HCT116 (cell line): ENCODE measurements at regions not wholly inside any gene's neighbourhood (a gene's known extent, or its start where the extent isn't known, plus 50 kb on each side); places are given as distances from the start of the nearest gene placed in this dataset.

ENCODE experiments used
- ATAC-seq: fragments of 200-7000 bp; cut with Tn5 transposase; 2 replicates; pipeline ENCODE4 v1.9.1; 2020; ENCODE audit warnings: mild to moderate bottlenecking, moderate library complexity
- BruUV-seq: library from RNA; stranded (reverse); fragments of 400-500 nt; replicated peaks from 2 replicates; lab custom pipeline; 2021; lab: Mats Ljungman, UMichigan
- CTCF ChIA-PET: fragments of 300-600 bp; sonication (Branson Sonifier 250); formaldehyde crosslinking; loops from one replicate; lab custom pipeline; 2021; ENCODE audit warnings: antibody characterized with exemption; lab: Charles Lee
- POLR2A ChIA-PET: fragments of 300-600, 350-600 bp; sonication (Branson Sonifier 250); formaldehyde crosslinking; loops from one replicate; lab custom pipeline; 2021; ENCODE audit warnings: antibody characterized with exemption; lab: Charles Lee
- RAD21 ChIA-PET, 2 experiments: fragments of 300-600 bp; sonication (Branson Sonifier 250); formaldehyde crosslinking; loops; one replicate each; lab custom pipeline; 2023; ENCODE audit warnings: low total read pairs in 2 of 2; ENCODE audit not compliant: uncharacterized antibody in 2 of 2, unreplicated experiment in 2 of 2, low non-redundant PET in 1 of 2; lab: Charles Lee
- DNase-seq: peaks from one replicate; pipeline ENCODE4 v3.0.0-alpha.2; 2010; ENCODE audit warnings: low read depth, low spot score
- H2AFZ ChIP-seq: fragments of 200-600 bp; shearing (Covaris generic), sonication (generic); 2 replicates; pipeline ENCODE4 v1.6.1; 2017; ENCODE audit warnings: low read depth, mixed run types, mixed read lengths, antibody characterized with exemption, low read length; ENCODE audit not compliant: poor library complexity, severe bottlenecking
- H3K27ac ChIP-seq: 2 replicates; pipeline ENCODE4 v1.5.1; 2012; ENCODE audit warnings: low read depth, low read length
- H3K27me3 ChIP-seq: fragments of 200-600 bp; sonication (generic); 2 replicates; pipeline ENCODE4 v1.6.1; 2016; ENCODE audit warnings: mixed run types, low read length, mixed read lengths; ENCODE audit not compliant: insufficient read depth
- H3K36me3 ChIP-seq, 2 experiments: fragments of 200-500 bp in 1 of 2; fragments of 200-600 bp in 1 of 2; sonication (Bioruptor generic) in 1 of 2; sonication (generic) in 1 of 2; 2 replicates each; pipeline versions ENCODE4 v1.5.1 to v1.6.1; 2014 to 2016; ENCODE audit warnings: low read length in 2 of 2, inconsistent platforms in 1 of 2, mixed read lengths in 1 of 2, mixed run types in 1 of 2; ENCODE audit not compliant: insufficient read depth in 2 of 2, control insufficient read depth in 1 of 2
- H3K4me1 ChIP-seq, 2 experiments: fragments of 200-600 bp in 1 of 2; sonication (generic) in 1 of 2; 2 replicates each; pipeline versions ENCODE4 v1.5.1 to v1.6.1; 2012 to 2017; ENCODE audit warnings: low read length in 2 of 2, inconsistent platforms in 1 of 2, mild to moderate bottlenecking in 1 of 2, mixed read lengths in 1 of 2, mixed run types in 1 of 2, moderate library complexity in 1 of 2; ENCODE audit not compliant: insufficient read depth in 2 of 2, control insufficient read depth in 1 of 2
- H3K4me2 ChIP-seq: fragments of 200-600 bp; sonication (generic); 2 replicates; pipeline ENCODE4 v1.6.1; 2017; ENCODE audit warnings: mixed run types, low read length, mixed read lengths
- H3K4me3 ChIP-seq, 2 experiments: fragments of 200-600 bp in 1 of 2; sonication (generic) in 1 of 2; replicated peaks in 1 of 2; 2 replicates each; pipeline ENCODE4 v1.5.1; 2011 to 2016; ENCODE audit warnings: low read length in 2 of 2, control low read depth in 1 of 2, low read depth in 1 of 2, mild to moderate bottlenecking in 1 of 2, mixed read lengths in 1 of 2, mixed run types in 1 of 2
- H3K79me2 ChIP-seq: fragments of 200-600 bp; sonication (generic); 2 replicates; pipeline ENCODE4 v1.6.1; 2017; ENCODE audit warnings: mild to moderate bottlenecking, mixed run types, low read length, moderate library complexity, mixed read lengths; ENCODE audit not compliant: insufficient read depth
- H3K9ac ChIP-seq: fragments of 200-600 bp; sonication (generic); 2 replicates; pipeline ENCODE4 v1.6.1; 2016; ENCODE audit warnings: low read length, mixed read lengths
- H3K9me2 ChIP-seq: fragments of 200-600 bp; sonication (generic), shearing (Covaris generic); 2 replicates; pipeline ENCODE4 v1.6.1; 2017; ENCODE audit warnings: mixed run types, mild to moderate bottlenecking, moderate library complexity; ENCODE audit not compliant: insufficient read depth
- H3K9me3 ChIP-seq, 2 experiments: fragments of 200-500 bp in 1 of 2; fragments of 200-600 bp in 1 of 2; sonication (Bioruptor generic) in 1 of 2; sonication (generic) in 1 of 2; 2 replicates each; pipeline ENCODE4 v1.6.1; 2014 to 2017; ENCODE audit warnings: low read length in 2 of 2, mixed read lengths in 2 of 2, inconsistent platforms in 1 of 2, low read depth in 1 of 2, mild to moderate bottlenecking in 1 of 2, mixed run types in 1 of 2, moderate library complexity in 1 of 2; ENCODE audit not compliant: control insufficient read depth in 1 of 2, insufficient read depth in 1 of 2
- H4K20me1 ChIP-seq: fragments of 200-600 bp; sonication (generic), shearing (Covaris generic); 2 replicates; pipeline ENCODE4 v1.6.1; 2017; ENCODE audit warnings: mixed run types, mild to moderate bottlenecking, moderate library complexity; ENCODE audit not compliant: insufficient read depth
- CBX3 ChIP-seq: IDR thresholded peaks from 2 replicates; pipeline ENCODE4 v1.6.1; 2012; ENCODE audit warnings: low read depth
- JUND ChIP-seq: IDR thresholded peaks from 2 replicates; pipeline ENCODE4 v1.6.1; 2012
- POLR2AphosphoS5 ChIP-seq: IDR thresholded peaks from 2 replicates; pipeline ENCODE4 v1.6.1; 2011; ENCODE audit warnings: mild to moderate bottlenecking, low read depth, low read length, moderate library complexity
- SP1 ChIP-seq: IDR thresholded peaks from 2 replicates; pipeline ENCODE4 v1.6.1; 2012; ENCODE audit warnings: low read depth
- YY1 ChIP-seq: IDR thresholded peaks from 2 replicates; pipeline ENCODE4 v1.6.1; 2011; ENCODE audit warnings: low read length, low read depth, moderate library complexity, mild to moderate bottlenecking; ENCODE audit not compliant: insufficient replicate concordance; ENCODE audit errors: extremely low read depth
- ZFX ChIP-seq: fragments of 450-650 bp; IDR thresholded peaks from 2 replicates; pipeline ENCODE4 v1.6.1; 2017
- intact Hi-C: fragments of 100-400 bp; cut with micrococcal nuclease; formaldehyde crosslinking; loops from 2 replicates; pipeline ENCODE4 v1.10.0; 2022
- TF ChIP-seq, protein P1 (sequence below): IDR thresholded peaks from 2 replicates; pipeline ENCODE4 v1.6.1; 2012
- TF ChIP-seq, protein P2 (sequence below): IDR thresholded peaks from 2 replicates; pipeline ENCODE4 v1.6.1; 2011; ENCODE audit warnings: mild to moderate bottlenecking, low read length, moderate library complexity; ENCODE audit not compliant: insufficient replicate concordance; ENCODE audit errors: extremely low read depth

DNA sequence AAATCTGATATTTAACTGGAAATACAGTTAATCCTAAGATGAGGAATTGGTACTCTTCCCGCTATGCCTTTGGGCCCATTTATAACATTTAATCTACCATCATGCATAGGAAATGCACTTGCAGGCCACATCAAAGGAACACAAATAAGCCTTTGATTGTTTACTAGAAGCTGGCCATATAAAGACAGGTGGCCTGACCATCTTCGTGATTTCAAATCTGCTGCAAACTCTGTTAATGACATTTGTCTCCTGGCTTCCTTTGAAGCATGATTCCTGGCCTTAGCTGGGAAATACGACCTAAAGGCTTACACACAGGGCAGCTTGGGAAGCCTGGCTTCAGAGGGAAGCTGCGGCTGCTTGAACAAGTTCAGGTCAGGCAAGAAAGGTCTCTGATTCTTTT, 552.1 kb downstream of the CDH26 start:
- TF ChIP-seq JUND (no peak), ZFX (no peak), CBX3 (no peak), YY1 (no peak)
- Histone ChIP-seq H4K20me1 (no peaks in the 10 kb centered on the region), H3K9me3 (peaks cover 13 to 34% of the 10 kb centered on the region in 2 experiments; a peak in 3 of 4 replicates), H3K36me3 (no peaks in the 10 kb centered on the region), H3K27me3 (no peaks in the 10 kb centered on the region), H3K9ac (no peak overlapping the region), H3K27ac (no peak overlapping the region), H3K4me1 (no peaks in the 10 kb centered on the region), H2AFZ (no peak overlapping the region), H3K4me2 (no peak overlapping the region), H3K79me2 (no peaks in the 10 kb centered on the region), H3K9me2 (no peaks in the 10 kb centered on the region), H3K4me3 (no peak overlapping the region)
- POLR2A ChIA-PET: no interaction called here
- CTCF ChIA-PET: no interaction called here
- DNase-seq (no peak), ATAC-seq (no peak)
- intact Hi-C loops: no loop called here
- RAD21 ChIA-PET: no interaction called here
- no TSS peak for BruUV-seq

DNA sequence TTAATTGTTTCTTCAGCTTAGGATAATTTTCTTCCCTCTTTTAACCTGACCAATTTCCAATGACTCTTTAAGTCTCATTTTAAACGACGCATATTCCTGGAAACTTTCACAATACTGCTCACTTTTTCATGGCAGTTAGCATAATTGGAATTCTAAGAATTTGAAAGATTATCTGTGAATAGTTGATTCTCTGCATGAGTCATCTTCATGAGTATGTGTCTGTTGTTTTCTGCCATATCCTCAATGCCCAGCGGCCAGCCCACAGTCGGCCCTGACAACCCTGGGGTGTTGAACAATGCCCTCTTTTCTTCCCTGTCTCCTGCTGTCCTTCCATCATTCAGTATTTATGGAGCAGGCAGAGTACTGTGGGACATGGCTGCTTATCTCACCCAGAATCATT, 554.2 kb downstream of the CDH26 start:
- Histone ChIP-seq H3K9ac (no peak overlapping the region), H3K9me2 (no peaks in the 10 kb centered on the region), H3K79me2 (no peaks in the 10 kb centered on the region), H2AFZ (no peak overlapping the region), H3K36me3 (no peaks in the 10 kb centered on the region), H3K4me3 (no peak overlapping the region), H4K20me1 (no peaks in the 10 kb centered on the region), H3K27me3 (no peaks in the 10 kb centered on the region), H3K4me1 (no peaks in the 10 kb centered on the region), H3K9me3 (peaks cover 13 to 25% of the 10 kb centered on the region in 2 experiments; a peak in 3 of 4 replicates), H3K4me2 (no peak overlapping the region), H3K27ac (no peak overlapping the region)
- ChIA-PET POLR2A (no interaction called here), RAD21 (no interaction called here), CTCF (no interaction called here)
- no TSS peak for BruUV-seq
- TF ChIP-seq, protein P1, sequence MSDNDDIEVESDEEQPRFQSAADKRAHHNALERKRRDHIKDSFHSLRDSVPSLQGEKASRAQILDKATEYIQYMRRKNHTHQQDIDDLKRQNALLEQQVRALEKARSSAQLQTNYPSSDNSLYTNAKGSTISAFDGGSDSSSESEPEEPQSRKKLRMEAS: no peak
- no peak for TF ChIP-seq JUND
- TF ChIP-seq, protein P2, sequence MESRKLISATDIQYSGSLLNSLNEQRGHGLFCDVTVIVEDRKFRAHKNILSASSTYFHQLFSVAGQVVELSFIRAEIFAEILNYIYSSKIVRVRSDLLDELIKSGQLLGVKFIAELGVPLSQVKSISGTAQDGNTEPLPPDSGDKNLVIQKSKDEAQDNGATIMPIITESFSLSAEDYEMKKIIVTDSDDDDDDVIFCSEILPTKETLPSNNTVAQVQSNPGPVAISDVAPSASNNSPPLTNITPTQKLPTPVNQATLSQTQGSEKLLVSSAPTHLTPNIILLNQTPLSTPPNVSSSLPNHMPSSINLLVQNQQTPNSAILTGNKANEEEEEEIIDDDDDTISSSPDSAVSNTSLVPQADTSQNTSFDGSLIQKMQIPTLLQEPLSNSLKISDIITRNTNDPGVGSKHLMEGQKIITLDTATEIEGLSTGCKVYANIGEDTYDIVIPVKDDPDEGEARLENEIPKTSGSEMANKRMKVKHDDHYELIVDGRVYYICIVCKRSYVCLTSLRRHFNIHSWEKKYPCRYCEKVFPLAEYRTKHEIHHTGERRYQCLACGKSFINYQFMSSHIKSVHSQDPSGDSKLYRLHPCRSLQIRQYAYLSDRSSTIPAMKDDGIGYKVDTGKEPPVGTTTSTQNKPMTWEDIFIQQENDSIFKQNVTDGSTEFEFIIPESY: no peak
- TF ChIP-seq SP1: no peak
- TF ChIP-seq POLR2AphosphoS5: no peak
- DNase-seq (no peak), ATAC-seq (no peak)
- intact Hi-C loops: no loop called here
